ENCODE measurements at regions not wholly inside any gene's neighbourhood (a gene's known extent, or its start where the extent isn't known, plus 50 kb on each side); places are given as distances from the start of the nearest gene placed in this dataset.

DNA sequence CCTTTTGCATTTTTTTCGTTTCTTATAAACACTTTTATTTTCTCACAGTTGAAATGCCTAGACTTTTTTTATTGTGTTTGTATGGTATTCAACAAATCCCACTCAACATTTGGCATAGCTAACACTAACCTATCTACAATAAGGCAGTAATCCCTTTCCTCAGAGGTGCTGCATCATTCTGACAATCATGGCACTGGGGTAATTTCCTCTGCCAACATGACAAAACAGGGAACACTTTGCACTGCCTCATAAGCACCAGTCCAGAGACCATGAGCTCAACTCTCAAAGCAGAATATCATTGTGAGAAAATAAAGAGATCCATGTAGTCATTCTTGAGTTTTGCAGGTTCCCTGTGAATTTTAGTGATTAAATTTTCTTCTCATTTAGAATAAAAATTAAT, 183.8 kb upstream of the INTU start:
- H2AFZ ChIP-seq (ENCODE audit: low read depth, low read length), result no peak overlapping the region
- H3K9me3 ChIP-seq (ENCODE audit: insufficient read depth, low read depth, low read length), result no peaks in the 10 kb centered on the region
- FAIRE-seq, result no peak
- no peak overlapping the region for H3K9ac ChIP-seq (ENCODE audit: low read length)
- no peak overlapping the region for H3K27ac ChIP-seq (ENCODE audit: low read depth, low read length)
- Mint-ChIP-seq H3K27me3 (ENCODE audit: low read depth, unreplicated experiment) (no peaks in the 10 kb centered on the region), H3K36me3 (ENCODE audit: low read depth, unreplicated experiment) (no peaks in the 10 kb centered on the region), H3K27ac (ENCODE audit: unreplicated experiment) (no peak overlapping the region), H3K4me1 (ENCODE audit: low read depth, unreplicated experiment) (no peaks in the 10 kb centered on the region), H3K4me3 (ENCODE audit: unreplicated experiment) (no peak overlapping the region), H3K9me3 (ENCODE audit: unreplicated experiment) (no peaks in the 10 kb centered on the region)
- no peak overlapping the region for H3K4me3 ChIP-seq (ENCODE audit: insufficient read depth, low read depth, low read length)
- TF ChIP-seq EZH2 (IDR thresholded peaks at IDR 0.05; ENCODE audit: insufficient read depth, low read length) (no peak), CTCF (IDR thresholded peaks at IDR 0.05; ENCODE audit: insufficient read depth, low read depth, low read length) (no peak)
- H3K4me2 ChIP-seq (ENCODE audit: low read length), result no peak overlapping the region
- no peak for DNase-seq (ENCODE audit: low read depth)
- no peaks in the 10 kb centered on the region for H3K4me1 ChIP-seq (ENCODE audit: insufficient read depth, low read length)
- H3K79me2 ChIP-seq (ENCODE audit: insufficient read depth, low read length), result no peaks in the 10 kb centered on the region
- no peaks in the 10 kb centered on the region for H4K20me1 ChIP-seq (ENCODE audit: insufficient read depth, low read length)
- H3K36me3 ChIP-seq (ENCODE audit: insufficient read depth, low read length), result no peaks in the 10 kb centered on the region
- H3K27me3 ChIP-seq (ENCODE audit: insufficient read depth, low read length), result no peaks in the 10 kb centered on the region

DNA sequence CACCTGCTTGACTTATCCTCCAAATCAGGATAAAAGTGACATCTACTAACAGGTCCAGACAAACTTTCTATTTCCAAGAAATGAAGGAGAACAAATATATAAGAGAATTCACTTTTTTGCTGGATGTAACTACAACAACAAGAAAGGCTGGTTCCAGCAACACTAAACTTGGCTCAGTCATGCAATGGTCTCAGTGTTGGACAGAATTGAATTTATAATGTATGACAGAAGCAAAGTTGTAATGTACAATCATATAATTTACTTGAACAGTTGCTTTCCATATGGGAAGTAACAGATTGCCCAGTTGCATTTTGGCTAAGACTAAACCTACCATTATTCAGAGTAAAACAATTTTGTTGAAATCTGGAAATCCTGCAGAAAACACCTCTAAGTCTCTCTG, 183.3 kb upstream of the INTU start:
- no peaks in the 10 kb centered on the region for H3K36me3 Mint-ChIP-seq (ENCODE audit: low read depth, unreplicated experiment)
- no peak overlapping the region for H3K27ac Mint-ChIP-seq (ENCODE audit: unreplicated experiment)
- H3K9me3 Mint-ChIP-seq (ENCODE audit: unreplicated experiment), result no peaks in the 10 kb centered on the region
- FAIRE-seq (no peak), DNase-seq (ENCODE audit: low read depth) (no peak)
- H3K4me3 Mint-ChIP-seq (ENCODE audit: unreplicated experiment), result no peak overlapping the region
- Histone ChIP-seq H3K27me3 (ENCODE audit: insufficient read depth, low read length) (no peaks in the 10 kb centered on the region), H3K4me2 (ENCODE audit: low read length) (no peak overlapping the region), H3K4me3 (ENCODE audit: insufficient read depth, low read depth, low read length) (no peak overlapping the region), H4K20me1 (ENCODE audit: insufficient read depth, low read length) (no peaks in the 10 kb centered on the region), H3K4me1 (ENCODE audit: insufficient read depth, low read length) (no peaks in the 10 kb centered on the region), H3K9me3 (ENCODE audit: insufficient read depth, low read depth, low read length) (no peaks in the 10 kb centered on the region), H3K9ac (ENCODE audit: low read length) (no peak overlapping the region), H3K36me3 (ENCODE audit: insufficient read depth, low read length) (no peaks in the 10 kb centered on the region), H3K79me2 (ENCODE audit: insufficient read depth, low read length) (no peaks in the 10 kb centered on the region), H3K27ac (ENCODE audit: low read depth, low read length) (no peak overlapping the region), H2AFZ (ENCODE audit: low read depth, low read length) (no peak overlapping the region)
- TF ChIP-seq EZH2 (IDR thresholded peaks at IDR 0.05; ENCODE audit: insufficient read depth, low read length), result no peak
- TF ChIP-seq CTCF (IDR thresholded peaks at IDR 0.05; ENCODE audit: insufficient read depth, low read depth, low read length), result no peak
- H3K4me1 Mint-ChIP-seq (ENCODE audit: low read depth, unreplicated experiment), result no peaks in the 10 kb centered on the region
- H3K27me3 Mint-ChIP-seq (ENCODE audit: low read depth, unreplicated experiment), result no peaks in the 10 kb centered on the region

DNA sequence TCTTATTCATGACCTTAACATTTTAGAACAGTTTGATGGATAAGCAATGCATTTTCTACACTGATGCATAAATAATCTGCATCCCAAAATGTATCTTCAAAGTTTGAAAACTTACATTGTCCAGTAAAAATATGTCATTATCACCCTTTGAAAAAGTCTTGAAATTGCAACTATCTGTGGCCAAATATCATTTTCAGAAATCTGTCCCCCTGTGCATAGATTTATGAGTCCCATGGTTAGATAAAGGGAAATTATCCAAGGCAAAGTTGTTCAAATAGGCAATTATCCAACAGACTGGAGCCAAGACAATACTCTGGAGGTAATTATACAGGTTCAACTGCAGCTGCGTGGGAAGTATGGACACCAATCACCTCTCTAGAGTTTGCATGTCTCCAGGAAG, 182.5 kb upstream of the INTU start:
- Histone ChIP-seq H3K27ac (ENCODE audit: low read depth, low read length) (no peak overlapping the region), H3K27me3 (ENCODE audit: insufficient read depth, low read length) (no peaks in the 10 kb centered on the region), H3K9ac (ENCODE audit: low read length) (no peak overlapping the region), H3K4me1 (ENCODE audit: insufficient read depth, low read length) (no peaks in the 10 kb centered on the region), H3K36me3 (ENCODE audit: insufficient read depth, low read length) (no peaks in the 10 kb centered on the region), H3K4me2 (ENCODE audit: low read length) (no peak overlapping the region), H4K20me1 (ENCODE audit: insufficient read depth, low read length) (no peaks in the 10 kb centered on the region), H3K9me3 (ENCODE audit: insufficient read depth, low read depth, low read length) (no peaks in the 10 kb centered on the region), H3K4me3 (ENCODE audit: insufficient read depth, low read depth, low read length) (no peak overlapping the region), H2AFZ (ENCODE audit: low read depth, low read length) (no peak overlapping the region), H3K79me2 (ENCODE audit: insufficient read depth, low read length) (no peaks in the 10 kb centered on the region)
- FAIRE-seq (no peak), DNase-seq (ENCODE audit: low read depth) (no peak)
- Mint-ChIP-seq H3K36me3 (ENCODE audit: low read depth, unreplicated experiment) (no peaks in the 10 kb centered on the region), H3K4me1 (ENCODE audit: low read depth, unreplicated experiment) (no peaks in the 10 kb centered on the region), H3K9me3 (ENCODE audit: unreplicated experiment) (no peaks in the 10 kb centered on the region), H3K4me3 (ENCODE audit: unreplicated experiment) (no peak overlapping the region), H3K27ac (ENCODE audit: unreplicated experiment) (no peak overlapping the region), H3K27me3 (ENCODE audit: low read depth, unreplicated experiment) (no peaks in the 10 kb centered on the region)
- TF ChIP-seq CTCF (IDR thresholded peaks at IDR 0.05; ENCODE audit: insufficient read depth, low read depth, low read length) (no peak), EZH2 (IDR thresholded peaks at IDR 0.05; ENCODE audit: insufficient read depth, low read length) (no peak)
